Inferior parietal cortex (tissue), 1 donor: ENCODE measurements at regions not wholly inside any gene's neighbourhood (a gene's known extent, or its start where the extent isn't known, plus 50 kb on each side); places are given as distances from the start of the nearest gene placed in this dataset.
"Not testable (repeated sequence)": the region's sequence is repeated elsewhere in the genome, so short reads cannot be mapped to it uniquely, and the experiment has no call there.

ENCODE experiments used
- DNase-seq: peaks from one replicate; pipeline ENCODE4 v3.0.0-alpha.2; 2016; ENCODE audit errors: extremely low spot score

- DNase-seq, result no peak
Measured at GRCh38 chrX:109878236-109878635, 124.7 kb upstream of the TMEM164 start.

- no peak for DNase-seq
Measured at GRCh38 chrX:109879991-109880390, 122.9 kb upstream of the TMEM164 start.

- no peak for DNase-seq
Measured at GRCh38 chrX:109880629-109881028, 122.3 kb upstream of the TMEM164 start.

GRCh38 chrX:109886122-109886761, 116.7 kb upstream of the TMEM164 start:
- DNase-seq, result no peak

GRCh38 chrX:109889289-109890006, 113.5 kb upstream of the TMEM164 start:
- peak; percentile 2 for DNase-seq

GRCh38 chrX:109890300-109890699, 112.6 kb upstream of the TMEM164 start:
- no peak for DNase-seq

GRCh38 chrX:109890910-109891502, 111.9 kb upstream of the TMEM164 start:
- peak; percentile 60 for DNase-seq

- not testable (repeated sequence) for DNase-seq
Measured at GRCh38 chrX:109896024-109896423, 106.9 kb upstream of the TMEM164 start.

GRCh38 chrX:109902665-109903064, 100.2 kb upstream of the TMEM164 start:
- DNase-seq, result no peak

- no peak for DNase-seq
Measured at GRCh38 chrX:109911046-109911445, 91.9 kb upstream of the TMEM164 start.

- DNase-seq, result not testable (repeated sequence)
Measured at GRCh38 chrX:109912993-109913392, 89.9 kb upstream of the TMEM164 start.

- no peak for DNase-seq
Measured at GRCh38 chrX:109914114-109914849, 88.6 kb upstream of the TMEM164 start.

GRCh38 chrX:109918753-109919152, 84.2 kb upstream of the TMEM164 start:
- DNase-seq, result no peak

- no peak for DNase-seq
Measured at GRCh38 chrX:109920325-109920724, 82.6 kb upstream of the TMEM164 start.

- DNase-seq, result no peak
Measured at GRCh38 chrX:109920868-109921267, 82.0 kb upstream of the TMEM164 start.

- no peak for DNase-seq
Measured at GRCh38 chrX:109922190-109922589, 80.7 kb upstream of the TMEM164 start.

- not testable (repeated sequence) for DNase-seq
Measured at GRCh38 chrX:109925003-109925402, 77.9 kb upstream of the TMEM164 start.

- DNase-seq, result no peak
Measured at GRCh38 chrX:109925656-109926055, 77.3 kb upstream of the TMEM164 start.

- no peak for DNase-seq
Measured at GRCh38 chrX:109926118-109926517, 76.8 kb upstream of the TMEM164 start.

- no peak for DNase-seq
Measured at GRCh38 chrX:109926743-109927662, 75.9 kb upstream of the TMEM164 start.

GRCh38 chrX:109927663-109928273, 75.1 kb upstream of the TMEM164 start:
- no peak for DNase-seq
